DMS153 (cell line): ENCODE measurements at regions not wholly inside any gene's neighbourhood (a gene's known extent, or its start where the extent isn't known, plus 50 kb on each side); places are given as distances from the start of the nearest gene placed in this dataset.
"Not testable (repeated sequence)": the region's sequence is repeated elsewhere in the genome, so short reads cannot be mapped to it uniquely, and the experiment has no call there.

Experiments used
- DNase-seq: peaks from one replicate; lab custom pipeline; 2025; lab: John Stamatoyannopoulos, UW

DNA sequence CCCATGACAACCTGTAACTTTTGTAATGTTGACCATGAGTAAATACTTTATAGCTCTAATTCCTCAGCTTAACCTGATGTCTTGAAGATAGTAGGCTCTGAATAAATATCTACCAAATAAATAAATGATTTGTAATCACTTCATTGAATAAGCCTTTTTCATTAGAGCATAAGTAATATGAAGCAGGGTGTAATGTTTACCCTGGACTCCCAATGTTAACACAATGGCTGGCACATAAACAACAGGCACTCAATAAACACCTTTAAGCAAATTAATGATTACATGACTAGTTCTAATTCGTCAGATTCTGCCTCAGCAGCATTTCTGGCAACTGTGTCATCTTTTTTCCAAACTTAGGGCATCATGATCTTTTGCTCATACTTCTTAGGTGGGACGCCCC, 396.3 kb downstream of the LIG4 start:
- DNase-seq: no peak

DNA sequence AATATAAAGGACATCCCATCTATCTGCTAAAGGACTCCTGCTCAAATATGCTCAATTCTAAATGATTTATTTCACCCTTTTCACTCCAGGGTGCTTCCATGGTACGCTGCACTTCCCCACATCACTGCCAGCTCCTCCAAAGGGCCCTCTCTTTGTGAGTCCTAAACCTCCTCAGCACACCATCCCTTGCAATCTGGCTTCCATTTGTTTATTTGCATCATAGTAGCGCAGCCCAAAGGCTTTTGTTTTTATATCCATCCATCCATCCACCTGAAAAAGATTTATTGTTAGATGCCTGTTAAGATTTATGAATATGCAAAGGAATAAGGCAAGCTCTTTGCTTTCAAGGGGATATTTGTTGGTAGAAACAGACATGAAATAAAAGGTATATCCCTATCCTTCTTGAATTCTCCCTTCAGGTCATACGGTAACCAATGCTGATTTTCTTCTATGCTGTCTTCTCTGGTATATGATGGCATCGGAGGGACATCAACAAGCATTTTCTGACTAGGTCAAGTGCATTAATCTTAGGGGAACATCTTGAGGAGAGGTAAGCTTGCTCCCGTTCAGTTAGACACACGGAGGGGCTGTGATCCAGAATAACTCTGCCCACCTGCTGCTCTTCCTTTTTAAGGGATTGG, 397.6 kb downstream of the LIG4 start:
- no peak for DNase-seq

DNA sequence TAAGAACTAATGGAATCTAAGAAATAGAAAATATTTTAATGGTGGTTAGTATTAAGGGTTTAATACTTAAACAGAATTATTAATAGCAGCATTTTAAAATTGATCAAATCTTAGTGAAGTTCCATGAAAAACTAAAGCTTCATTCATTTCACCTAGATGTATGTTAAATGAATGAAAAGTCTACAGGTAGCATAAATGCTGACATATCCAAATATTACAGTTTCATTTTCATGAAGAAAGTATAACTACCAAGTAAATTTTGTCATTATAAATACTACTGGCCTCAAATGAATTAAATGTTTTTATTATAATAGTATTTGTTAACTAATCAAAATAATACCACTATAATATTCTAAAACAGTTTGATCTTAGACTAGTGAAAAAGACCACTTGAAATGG, 403.3 kb downstream of the LIG4 start:
- DNase-seq: no peak

DNA sequence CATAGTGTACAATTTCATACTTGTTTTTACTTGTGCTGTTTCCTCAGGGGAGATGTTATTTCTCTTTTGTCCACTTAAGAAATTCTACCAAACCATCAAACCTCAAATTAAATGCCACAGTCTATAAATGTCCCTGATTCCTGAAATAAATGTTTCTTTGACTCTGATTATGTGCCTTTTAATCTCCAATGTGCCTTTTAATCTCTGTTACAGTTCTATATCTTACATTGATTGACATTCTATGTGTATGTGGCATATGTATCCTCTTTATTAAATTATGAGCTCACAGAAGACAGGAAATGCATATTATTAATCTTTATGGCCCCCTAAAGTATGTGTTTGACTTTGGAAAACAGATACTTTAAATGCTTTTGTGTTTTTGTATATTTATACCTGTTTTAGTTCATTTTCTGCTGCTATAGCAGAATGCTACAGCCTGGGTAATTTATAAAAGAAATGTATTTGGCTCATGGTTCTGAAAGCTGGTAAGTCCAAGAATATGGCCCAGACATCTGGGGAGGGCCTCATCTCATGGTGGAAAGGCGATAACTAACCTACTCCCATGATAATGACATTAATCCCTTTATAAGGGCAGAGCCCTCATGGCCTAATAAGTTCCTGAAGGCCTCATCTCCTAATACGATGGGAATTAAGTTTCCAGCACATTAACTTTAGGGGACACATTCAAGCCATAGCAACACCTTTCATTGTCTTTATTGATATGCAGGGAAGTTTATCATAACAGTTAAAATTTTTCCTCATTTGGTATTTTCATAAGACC, 403.9 kb downstream of the LIG4 start:
- no peak for DNase-seq

DNA sequence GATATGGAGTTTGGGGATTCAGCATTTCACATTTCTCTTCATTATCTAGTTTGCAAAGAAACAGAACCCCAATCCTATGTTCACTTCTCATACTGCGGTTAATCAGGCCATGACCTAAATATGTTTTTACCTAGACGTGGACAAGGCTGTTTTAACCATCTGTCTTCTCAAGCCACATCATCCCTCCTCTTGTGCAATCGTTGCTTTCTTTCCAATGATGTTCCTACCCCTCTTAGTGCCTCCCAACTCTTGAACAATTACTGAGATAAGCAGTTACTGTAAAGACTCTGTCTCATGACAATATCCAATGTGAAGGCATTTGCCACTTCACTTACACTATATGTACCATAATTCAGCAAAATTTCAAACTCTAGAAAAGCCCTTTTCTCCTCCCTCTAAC, 406.2 kb downstream of the LIG4 start:
- DNase-seq: no peak

DNA sequence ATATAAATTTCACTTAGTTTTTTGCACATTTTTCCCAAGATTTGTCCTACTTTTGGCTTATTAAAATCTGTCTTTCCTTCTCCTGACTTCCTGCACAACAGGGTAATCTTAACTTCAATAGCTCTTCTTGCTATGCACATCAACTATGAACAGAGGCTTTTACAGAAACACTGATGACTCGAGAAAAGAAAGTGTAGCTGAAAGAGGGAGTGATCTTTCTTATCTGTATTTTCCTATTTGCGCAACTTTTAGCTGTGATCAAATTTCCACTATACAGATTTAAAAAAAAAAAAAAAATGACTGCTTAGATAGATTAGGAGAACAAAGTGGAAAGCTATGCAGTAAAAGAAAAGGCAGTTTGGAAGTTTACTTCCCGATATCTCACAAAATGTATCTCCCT, 406.9 kb downstream of the LIG4 start:
- no peak for DNase-seq

DNA sequence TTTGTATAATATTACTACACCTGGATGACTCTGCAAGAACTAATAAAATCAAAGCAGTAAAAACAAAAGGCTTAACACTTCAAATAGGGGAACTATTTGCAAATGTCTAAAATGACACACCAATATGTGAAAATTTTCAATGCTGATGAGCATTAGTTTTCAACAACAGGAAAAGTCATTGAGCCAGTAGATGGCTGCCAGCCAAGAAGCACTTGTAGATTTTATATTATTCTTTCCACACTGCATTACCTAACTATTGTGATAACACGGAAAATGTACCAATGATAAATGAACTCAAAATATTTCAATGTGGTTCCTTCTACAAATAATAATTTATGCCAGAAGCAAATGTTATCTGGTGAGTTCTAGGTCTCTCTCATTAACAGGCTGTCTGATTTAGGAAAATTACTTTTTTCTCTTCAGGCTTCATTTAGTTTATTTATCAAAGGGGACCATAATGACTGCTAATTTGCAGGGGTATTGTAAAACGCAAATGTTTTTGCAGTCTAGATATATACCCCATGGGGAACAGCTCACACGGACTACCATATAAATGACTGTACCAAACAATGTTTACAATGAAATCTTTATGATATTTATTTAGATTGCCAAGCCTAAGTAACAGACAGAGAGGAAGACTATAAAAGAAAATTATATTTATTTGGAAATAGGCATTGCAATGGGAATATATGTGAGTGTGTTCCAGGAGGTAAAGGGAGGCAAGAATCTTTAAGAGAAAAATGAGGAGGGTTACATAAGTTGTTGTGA, 407.8 kb downstream of the LIG4 start:
- DNase-seq: peak; percentile 81

DNA sequence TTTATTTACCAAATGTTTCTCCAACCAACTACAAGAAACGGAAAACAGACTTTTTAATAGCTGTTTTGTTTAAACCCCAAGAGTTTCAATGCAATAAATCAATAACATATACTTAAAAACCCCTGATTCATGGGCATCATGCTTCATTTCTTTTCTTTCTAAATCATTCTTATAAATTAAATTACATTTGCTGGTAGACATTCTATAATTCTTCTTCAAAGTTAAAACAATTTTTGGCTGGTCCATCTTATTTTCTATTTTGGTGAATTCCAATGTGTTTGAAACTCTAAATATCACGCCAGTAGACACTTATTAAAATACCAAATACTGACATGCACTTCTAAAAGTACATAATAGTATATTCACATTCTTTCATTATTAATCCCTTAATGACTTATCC, 408.6 kb downstream of the LIG4 start:
- no peak for DNase-seq

DNA sequence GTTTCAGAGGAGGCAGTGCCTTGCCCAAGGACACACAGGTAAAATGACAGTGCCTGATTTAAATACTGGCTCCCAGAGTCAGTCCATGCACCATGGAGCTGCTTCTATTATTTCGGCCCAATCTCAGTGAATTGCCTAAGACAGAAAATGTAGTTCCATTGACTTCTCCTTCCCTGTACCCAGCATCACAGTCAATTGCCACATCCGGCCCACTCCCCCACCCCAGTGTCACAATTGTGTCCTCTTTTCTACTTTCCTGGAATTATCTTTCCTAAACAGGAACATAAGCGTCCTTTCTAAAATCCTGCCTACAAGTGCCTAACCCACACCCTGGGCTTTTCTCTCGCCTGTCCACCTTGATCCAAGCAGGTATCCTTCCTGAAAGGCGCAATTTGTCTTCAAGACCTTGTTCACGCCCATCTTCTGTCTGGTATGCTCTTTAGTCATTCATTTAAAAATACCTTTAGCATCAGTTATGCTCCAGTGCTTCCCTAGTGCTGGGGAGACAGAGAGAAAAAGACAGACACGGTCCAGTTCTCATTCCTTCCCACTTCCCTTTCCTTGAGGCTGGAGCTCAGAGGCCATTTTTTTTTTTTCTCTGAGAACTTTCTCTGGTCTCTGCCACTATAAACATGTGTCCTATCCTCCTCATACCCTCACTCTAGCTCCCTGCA, 411.4 kb downstream of the LIG4 start:
- DNase-seq: no peak

DNA sequence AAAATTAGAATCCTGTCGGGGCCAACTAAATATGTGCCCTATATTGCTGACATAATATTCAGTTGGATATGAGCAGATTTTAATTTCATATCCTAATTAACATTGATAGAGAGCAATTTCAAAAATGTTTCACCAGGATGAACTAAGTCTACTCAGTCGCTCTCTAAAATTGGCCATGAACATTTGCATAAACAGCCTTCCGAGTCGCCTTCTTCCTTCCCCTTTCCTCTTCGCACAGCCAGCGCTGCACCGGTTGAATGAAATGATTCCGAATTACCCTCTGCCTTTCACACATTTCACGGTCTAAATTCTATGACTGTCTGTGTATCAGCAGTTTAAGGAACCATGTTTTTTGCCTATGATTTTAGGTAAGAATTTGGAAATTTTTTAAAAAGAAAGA, 413.7 kb downstream of the LIG4 start:
- no peak for DNase-seq

DNA sequence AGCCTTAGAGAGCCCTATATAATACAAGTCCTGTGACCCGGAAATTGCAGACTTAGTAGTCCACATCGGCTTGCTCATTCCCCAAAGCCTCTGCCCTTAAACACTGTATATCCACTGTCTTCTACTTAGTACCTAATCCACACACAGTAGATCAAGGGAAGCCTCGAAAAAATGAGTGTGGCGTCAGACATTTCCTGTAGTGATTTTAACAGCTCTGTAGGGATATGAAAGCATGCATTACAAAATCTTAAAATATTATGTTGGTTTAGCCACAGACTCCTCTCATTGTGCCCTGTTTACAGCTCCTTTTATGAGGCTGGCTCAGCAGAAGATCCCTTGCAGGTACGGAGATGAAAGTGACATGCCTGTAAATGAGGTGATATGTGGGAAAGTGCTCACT, 416.3 kb downstream of the LIG4 start:
- peak; percentile 46 for DNase-seq

DNA sequence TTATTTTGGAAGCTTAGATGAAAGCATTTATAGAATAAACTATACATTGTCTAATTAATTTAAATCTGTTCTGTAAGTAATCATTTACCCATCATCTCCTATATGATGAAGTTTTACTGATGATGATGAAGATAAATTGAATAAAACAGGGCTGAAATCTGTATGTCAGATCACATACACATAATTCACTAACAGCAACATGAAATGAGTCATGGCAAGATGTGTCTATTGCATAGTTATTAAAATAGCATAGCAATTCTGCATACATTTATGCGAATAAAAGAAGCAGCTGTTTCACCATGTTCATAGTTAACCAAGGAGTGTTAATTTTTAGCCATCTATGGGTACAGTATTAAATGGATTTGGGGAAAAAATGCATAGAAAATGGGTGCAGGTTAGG, 424.9 kb downstream of the LIG4 start:
- DNase-seq: no peak

DNA sequence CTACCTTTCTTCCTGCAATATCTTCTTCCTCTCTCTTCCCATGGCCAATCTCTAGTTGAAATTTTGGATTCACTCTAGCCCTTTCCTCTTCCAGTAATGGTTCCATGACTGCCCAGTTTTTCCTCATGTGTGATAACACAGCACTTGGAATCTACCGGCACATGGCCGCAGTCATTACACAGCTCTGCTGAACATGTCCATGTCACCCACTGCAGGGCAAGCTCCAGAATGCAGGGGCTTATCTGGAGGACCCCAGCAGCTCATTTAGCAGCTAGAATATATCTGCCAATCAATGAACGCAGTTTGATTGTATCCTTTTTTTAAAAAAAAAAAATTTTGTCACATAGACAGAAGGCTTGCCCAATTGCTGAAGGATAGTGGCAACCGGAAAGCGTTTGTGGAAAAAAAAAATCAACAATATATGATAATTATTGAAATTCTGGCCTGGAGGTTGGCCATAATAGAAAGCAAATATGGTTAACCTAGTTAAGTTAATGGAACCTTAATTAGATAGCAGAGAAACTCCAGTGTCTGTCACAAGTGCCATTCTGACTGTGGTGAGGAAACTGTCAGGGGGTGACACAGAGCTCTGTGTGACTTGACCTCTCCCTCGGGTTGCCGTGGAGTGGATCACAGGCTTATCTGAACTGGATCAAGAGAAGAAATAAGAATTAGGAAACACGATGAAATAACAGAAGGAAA, 426.7 kb downstream of the LIG4 start:
- DNase-seq: no peak

DNA sequence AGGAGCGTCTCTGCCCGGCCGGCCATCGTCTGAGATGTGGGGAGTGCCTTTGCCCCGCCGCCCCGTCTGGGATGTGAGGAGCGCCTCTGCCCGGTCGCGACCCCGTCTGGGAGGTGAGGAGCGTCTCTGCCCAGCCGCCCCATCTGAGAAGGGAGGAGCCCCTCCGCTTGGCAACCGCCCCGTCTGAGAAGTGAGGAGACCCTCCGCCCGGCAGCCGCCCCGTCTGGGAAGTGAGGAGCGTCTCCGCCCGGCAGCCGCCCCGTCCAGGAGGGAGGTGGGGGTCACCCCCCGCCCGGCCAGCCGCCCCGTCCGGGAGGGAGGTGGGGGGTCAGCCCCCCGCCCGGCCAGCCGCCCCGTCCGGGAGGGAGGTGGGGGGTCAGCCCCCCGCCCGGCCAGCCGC, 432.7 kb downstream of the LIG4 start:
- not testable (repeated sequence) for DNase-seq

DNA sequence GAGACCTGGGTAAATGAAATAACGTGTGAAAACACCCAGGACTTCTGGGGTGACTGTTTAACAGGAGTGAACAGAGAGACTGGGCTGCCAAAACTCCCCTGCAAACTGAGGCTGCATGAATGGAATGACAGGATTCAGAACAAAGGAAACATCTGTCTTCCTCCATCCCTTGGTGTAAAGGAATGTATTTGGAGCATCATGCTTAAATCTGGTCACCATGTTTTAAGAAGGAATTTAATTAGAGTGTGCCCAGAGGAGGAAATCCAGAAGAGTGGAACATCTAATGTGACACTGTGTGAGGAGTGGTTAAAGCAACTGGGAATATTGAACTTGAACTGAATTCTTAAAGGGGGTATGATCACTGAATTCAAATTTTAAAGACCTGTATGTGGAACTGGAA, 437.2 kb downstream of the LIG4 start:
- no peak for DNase-seq

DNA sequence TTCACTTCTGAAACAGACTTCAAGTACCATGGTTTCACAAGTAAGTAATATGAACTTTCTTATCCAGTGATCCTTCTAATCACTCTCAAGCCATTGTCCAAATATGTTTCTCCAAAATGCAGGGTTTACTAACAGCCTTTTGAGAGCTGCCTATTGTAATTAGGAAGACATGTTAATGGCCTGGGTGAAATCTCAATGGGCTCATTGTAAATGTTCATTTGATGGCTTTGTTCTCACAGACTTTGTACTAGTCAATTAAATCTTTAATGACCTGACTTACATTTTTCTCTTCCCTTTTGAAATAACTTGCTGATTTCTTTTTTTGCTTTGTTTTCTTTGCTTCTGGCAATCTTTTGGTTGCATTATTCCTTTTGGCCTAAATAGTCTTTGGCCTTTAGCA, 444.8 kb downstream of the LIG4 start:
- DNase-seq: no peak

DNA sequence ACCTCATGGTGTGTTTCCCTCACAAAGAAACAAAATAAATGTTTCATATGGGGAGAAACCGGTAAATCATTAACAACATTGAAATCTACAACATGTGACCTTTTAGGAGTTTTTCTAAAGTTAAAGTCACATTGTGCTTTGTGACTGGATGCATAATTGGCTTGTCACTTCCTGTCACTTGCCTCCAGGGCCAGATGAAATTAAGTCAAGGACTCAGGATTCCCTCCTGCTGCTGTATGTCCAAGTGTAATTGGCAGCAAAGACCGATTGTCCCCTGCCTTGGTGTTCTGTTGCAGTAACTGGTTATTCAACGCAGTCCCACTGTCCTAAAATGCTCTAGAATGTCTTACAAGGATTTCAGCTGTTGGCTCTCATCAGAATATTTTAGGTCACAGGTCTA, 448.2 kb downstream of the LIG4 start:
- peak; percentile 54 for DNase-seq

DNA sequence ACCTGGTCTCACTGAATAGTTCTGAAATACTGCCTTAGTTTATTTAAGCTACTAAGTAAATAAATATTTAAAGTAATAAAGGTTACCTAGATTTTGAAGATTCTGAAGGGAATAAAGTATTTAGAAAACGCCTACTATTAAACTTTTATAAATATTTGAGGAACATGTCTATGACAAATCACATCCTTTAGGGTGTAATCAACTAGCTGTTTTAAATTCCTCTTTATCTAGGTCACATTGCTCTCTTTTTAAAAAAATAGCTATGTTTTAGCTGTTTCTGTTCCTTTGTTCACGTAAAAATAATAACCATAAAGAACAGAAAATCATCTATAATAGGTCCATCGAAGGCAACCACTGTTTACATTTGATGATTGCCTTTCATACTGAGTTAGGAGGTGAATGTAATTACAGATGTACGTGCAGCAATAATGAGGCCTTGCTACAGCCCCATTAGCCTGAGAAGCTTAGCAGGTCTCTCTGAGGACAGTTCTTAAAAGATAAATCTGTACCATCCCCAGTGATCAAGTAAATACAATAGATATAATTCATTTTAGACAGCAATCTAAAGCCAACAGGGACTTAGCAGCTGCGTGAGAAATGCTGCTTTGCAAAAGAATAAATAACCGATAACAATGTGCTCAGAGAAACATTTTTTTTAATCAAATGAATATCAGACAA, 449.5 kb downstream of the LIG4 start:
- DNase-seq: peak; percentile 18

DNA sequence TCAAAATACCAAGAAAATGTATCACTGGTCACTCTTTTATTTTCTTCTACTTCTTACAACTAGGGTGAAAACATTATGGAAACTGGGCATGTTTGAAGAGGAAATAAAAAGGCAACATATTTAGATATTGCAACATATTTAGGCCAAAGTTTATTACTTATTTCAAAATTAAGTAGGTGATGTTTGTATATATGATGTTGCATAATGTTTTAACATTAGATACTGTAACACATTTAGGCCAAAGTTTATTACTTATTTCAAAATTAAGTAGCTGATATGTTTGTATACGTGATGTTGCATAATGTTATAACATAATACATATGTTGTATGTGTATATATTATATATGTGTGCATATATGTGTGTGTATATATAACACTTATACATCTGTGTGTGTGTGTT, 451.3 kb downstream of the LIG4 start:
- DNase-seq: no peak

DNA sequence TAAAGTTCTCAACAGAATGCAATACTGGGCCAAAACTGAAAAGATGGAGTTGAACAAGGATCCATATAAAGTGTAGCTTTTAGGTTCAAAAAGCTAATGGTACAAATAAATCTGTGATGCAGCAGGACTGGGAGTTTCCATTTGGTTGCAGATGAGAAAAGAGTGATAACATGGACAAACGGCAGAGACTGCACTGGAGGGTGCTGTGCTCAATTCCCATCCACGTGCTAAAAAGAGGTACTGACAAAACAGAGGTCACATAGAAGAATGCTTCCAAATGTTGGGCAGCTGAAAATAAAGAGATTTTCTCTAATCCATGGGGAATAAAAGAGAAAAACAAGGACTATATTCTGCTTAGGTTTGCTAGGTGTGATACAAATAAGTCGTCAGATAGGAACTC, 461.6 kb downstream of the LIG4 start:
- no peak for DNase-seq

DNA sequence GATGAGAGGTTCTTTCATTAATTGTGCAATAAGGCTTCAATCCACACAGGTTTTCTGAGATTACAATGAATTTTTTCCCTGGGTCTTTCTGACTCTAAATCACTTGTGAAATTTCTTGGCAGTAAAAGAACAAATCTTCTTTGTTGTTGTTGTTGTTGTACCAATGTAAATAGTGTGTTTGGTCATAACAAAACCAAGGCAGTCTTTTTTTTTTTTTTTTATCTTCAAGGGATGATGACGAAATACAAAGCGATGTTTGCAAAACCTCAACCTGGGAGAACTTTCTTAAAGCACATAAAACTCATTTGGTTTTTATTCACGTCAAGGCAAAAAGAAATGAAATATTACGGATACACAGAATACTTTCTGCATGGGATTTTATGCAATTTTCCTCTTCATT, 462.0 kb downstream of the LIG4 start:
- DNase-seq: no peak
